ENCODE measurements at regions not wholly inside any gene's neighbourhood (a gene's known extent, or its start where the extent isn't known, plus 50 kb on each side); places are given as distances from the start of the nearest gene placed in this dataset.
A peak's percentile ranks its signal among the peaks of the same experiment; 100 is the strongest.

DNA sequence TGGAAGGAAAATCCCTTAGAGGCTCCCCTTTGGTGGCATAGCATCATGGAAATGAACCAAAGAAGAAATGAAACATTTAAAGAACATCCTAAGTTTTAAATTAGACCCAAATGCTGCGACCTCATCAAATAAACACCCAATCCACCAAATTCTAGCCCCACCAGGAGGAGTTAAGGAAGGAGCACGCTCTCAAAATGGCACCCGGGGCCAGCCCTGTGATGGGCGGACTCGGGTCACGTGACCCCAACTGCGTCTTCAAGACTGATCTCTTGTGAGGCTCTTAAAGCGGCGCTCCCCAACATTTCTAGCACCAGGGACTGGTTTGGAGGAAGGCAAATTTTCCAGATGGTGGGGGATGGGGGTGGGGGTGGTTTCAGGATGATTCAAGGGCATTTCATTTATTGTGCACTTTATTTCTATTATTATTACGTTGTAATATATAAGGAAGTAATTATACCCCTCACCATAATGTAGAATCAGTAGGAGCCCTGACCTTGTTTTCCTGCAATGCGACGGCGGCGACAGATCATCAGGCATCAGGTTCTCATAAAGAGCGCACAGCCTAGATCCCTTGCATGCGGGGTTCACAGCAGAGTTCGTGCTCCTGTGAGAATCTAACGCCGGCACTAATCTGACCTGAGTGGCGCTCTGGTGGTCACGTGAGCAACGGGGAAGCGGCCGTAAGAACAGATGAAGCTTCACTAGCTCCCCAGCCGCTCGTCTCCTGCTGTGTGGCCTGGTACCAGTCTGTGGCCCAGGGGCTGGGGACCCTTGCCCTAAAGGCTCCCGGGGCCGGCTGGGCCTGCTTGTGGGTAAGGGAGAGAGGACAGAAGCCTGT, 55.3 kb upstream of the SLC22A11 start:
- peak overlapping the region; percentile 98 for H3K27ac ChIP-seq (replicated peaks)
- H3K4me3 ChIP-seq (replicated peaks; ENCODE audit: insufficient read depth, low read length): peak overlapping the region; percentile 14; the same call in 1 of the 2 replicates
- peak; percentile 67 to 97 for DNase-seq (ENCODE audit: low read depth in 1 of 2, low spot score in 1 of 2)
- TF ChIP-seq, protein P1, sequence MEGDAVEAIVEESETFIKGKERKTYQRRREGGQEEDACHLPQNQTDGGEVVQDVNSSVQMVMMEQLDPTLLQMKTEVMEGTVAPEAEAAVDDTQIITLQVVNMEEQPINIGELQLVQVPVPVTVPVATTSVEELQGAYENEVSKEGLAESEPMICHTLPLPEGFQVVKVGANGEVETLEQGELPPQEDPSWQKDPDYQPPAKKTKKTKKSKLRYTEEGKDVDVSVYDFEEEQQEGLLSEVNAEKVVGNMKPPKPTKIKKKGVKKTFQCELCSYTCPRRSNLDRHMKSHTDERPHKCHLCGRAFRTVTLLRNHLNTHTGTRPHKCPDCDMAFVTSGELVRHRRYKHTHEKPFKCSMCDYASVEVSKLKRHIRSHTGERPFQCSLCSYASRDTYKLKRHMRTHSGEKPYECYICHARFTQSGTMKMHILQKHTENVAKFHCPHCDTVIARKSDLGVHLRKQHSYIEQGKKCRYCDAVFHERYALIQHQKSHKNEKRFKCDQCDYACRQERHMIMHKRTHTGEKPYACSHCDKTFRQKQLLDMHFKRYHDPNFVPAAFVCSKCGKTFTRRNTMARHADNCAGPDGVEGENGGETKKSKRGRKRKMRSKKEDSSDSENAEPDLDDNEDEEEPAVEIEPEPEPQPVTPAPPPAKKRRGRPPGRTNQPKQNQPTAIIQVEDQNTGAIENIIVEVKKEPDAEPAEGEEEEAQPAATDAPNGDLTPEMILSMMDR (IDR thresholded peaks at IDR 0.05; ENCODE audit: insufficient read depth, low read length): no peak
- TF ChIP-seq GABPA (IDR thresholded peaks at IDR 0.05; ENCODE audit: low read depth) (no peak), POLR2AphosphoS5 (IDR thresholded peaks at IDR 0.05; ENCODE audit: low read depth) (peak; percentile 63; the same call in 1 of the 2 replicates), SPI1 (IDR thresholded peaks at IDR 0.05; ENCODE audit: borderline replicate concordance, low read depth) (no peak)
- TF ChIP-seq, protein P2, sequence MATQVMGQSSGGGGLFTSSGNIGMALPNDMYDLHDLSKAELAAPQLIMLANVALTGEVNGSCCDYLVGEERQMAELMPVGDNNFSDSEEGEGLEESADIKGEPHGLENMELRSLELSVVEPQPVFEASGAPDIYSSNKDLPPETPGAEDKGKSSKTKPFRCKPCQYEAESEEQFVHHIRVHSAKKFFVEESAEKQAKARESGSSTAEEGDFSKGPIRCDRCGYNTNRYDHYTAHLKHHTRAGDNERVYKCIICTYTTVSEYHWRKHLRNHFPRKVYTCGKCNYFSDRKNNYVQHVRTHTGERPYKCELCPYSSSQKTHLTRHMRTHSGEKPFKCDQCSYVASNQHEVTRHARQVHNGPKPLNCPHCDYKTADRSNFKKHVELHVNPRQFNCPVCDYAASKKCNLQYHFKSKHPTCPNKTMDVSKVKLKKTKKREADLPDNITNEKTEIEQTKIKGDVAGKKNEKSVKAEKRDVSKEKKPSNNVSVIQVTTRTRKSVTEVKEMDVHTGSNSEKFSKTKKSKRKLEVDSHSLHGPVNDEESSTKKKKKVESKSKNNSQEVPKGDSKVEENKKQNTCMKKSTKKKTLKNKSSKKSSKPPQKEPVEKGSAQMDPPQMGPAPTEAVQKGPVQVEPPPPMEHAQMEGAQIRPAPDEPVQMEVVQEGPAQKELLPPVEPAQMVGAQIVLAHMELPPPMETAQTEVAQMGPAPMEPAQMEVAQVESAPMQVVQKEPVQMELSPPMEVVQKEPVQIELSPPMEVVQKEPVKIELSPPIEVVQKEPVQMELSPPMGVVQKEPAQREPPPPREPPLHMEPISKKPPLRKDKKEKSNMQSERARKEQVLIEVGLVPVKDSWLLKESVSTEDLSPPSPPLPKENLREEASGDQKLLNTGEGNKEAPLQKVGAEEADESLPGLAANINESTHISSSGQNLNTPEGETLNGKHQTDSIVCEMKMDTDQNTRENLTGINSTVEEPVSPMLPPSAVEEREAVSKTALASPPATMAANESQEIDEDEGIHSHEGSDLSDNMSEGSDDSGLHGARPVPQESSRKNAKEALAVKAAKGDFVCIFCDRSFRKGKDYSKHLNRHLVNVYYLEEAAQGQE (IDR thresholded peaks at IDR 0.05; ENCODE audit: insufficient replicate concordance, low read depth): no peak
- H3K27me3 ChIP-seq (ENCODE audit: insufficient read depth, poor library complexity, severe bottlenecking): no peaks in the 10 kb centered on the region

DNA sequence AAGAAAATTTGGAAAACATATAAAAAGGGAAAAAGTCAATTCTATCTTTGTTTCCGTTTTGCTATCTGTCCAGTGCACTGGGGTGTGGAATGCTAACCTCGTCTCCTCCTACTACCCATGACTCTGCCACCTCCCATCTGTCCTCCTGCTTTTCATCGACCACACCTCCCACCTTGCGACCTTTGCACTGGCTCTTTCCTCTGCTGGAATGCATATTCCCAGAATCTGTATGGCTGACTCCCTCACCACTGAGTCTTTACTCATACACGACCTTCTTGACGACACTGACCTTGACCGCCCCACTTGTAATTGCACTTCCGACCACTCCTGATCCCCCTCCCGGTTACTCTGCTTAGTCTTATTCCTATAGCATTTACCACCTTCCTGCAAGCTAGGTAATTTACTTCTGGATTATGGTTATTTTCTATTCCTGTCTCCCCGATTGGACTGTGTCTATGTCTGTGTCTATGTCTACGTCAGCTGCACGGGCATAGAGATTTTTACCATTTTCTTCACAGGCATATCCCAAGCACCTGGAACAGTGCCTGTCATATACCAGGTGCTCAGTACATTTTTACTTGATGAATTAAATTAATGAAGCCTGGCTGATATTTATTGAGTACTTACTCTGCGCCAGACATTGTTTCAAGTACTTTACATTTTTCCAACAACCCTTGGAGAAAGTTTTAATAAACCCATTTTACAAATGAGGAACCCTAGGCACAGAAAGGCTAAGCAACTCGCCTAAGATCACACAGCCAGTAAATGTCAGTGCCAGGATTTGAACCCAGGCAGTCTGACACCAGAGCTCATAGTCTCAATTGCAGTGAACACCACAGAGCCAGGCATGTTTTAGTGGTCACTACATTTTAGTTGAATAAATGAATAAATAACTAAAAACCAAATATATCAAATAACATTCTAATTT, 54.0 kb upstream of the SLC22A11 start:
- TF ChIP-seq SPI1 (IDR thresholded peaks at IDR 0.05; ENCODE audit: borderline replicate concordance, low read depth) (no peak), POLR2AphosphoS5 (IDR thresholded peaks at IDR 0.05; ENCODE audit: low read depth) (no peak), GABPA (IDR thresholded peaks at IDR 0.05; ENCODE audit: low read depth) (no peak)
- TF ChIP-seq, protein P1 (IDR thresholded peaks at IDR 0.05; ENCODE audit: insufficient read depth, low read length): no peak
- TF ChIP-seq, protein P2 (IDR thresholded peaks at IDR 0.05; ENCODE audit: insufficient replicate concordance, low read depth): no peak
- H3K27ac ChIP-seq (replicated peaks): peak overlapping the region; percentile 98
- H3K27me3 ChIP-seq (ENCODE audit: insufficient read depth, poor library complexity, severe bottlenecking): no peaks in the 10 kb centered on the region
- H3K4me3 ChIP-seq (replicated peaks; ENCODE audit: insufficient read depth, low read length): no peak overlapping the region
- no peak for DNase-seq (ENCODE audit: low read depth in 1 of 2, low spot score in 1 of 2)

DNA sequence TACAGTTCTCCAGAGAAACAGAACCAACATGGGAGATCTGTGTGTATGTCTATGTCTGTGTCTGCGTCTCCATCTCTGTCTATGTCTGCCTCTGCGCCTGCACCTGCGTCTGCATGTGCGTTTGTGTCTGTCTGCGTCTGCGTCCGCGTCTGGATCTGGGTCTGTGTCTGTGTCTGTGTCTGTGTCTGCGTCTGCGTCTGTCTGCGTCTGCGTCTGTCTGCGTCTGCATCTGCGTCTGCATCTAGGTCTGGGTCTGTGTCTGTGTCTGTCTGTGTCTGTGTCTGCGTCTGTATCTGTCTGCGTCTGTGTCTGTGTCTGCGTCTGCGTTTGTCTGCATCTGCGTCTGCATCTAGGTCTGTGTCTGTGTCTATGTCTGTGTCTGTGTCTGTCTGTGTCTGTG, 53.1 kb upstream of the SLC22A11 start:
- Histone ChIP-seq H3K27me3 (ENCODE audit: insufficient read depth, poor library complexity, severe bottlenecking) (no peaks in the 10 kb centered on the region), H3K27ac (replicated peaks) (no peak overlapping the region), H3K4me3 (replicated peaks; ENCODE audit: insufficient read depth, low read length) (no peak overlapping the region)
- no peak for DNase-seq (ENCODE audit: low read depth in 1 of 2, low spot score in 1 of 2)
- TF ChIP-seq GABPA (IDR thresholded peaks at IDR 0.05; ENCODE audit: low read depth): no peak
- TF ChIP-seq, protein P2 (IDR thresholded peaks at IDR 0.05; ENCODE audit: insufficient replicate concordance, low read depth): no peak
- TF ChIP-seq, protein P1 (IDR thresholded peaks at IDR 0.05; ENCODE audit: insufficient read depth, low read length): no peak
